Femur (tissue), 1 donor: ENCODE measurements at regions not wholly inside any gene's neighbourhood (a gene's known extent, or its start where the extent isn't known, plus 50 kb on each side); places are given as distances from the start of the nearest gene placed in this dataset.
A peak's percentile ranks its signal among the peaks of the same experiment; 100 is the strongest.
"Not testable (repeated sequence)": the region's sequence is repeated elsewhere in the genome, so short reads cannot be mapped to it uniquely, and the experiment has no call there.

ENCODE experiments used
- DNase-seq: peaks from one replicate; pipeline ENCODE4 v3.0.0-alpha.2; 2017

DNA sequence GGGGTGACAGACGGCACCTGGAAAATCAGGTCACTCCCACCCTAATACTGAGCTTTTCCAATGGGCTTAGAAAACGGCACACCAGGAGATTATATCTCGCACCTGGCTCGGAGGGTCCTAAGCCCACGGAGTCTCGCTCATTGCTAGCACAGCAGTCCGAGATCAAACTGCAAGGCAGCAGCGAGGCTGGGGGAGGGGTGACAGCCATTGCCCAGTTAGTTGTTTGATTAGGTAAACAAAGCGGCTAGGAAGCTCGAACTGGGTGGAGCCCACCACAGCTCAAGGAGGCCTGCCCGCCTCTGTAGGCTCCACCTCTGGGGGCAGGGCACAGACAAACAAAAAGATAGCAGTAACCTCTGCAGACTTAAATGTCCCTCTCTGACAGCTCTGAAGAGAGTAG, 260.9 kb downstream of the BLID start:
- not testable (repeated sequence) for DNase-seq

DNA sequence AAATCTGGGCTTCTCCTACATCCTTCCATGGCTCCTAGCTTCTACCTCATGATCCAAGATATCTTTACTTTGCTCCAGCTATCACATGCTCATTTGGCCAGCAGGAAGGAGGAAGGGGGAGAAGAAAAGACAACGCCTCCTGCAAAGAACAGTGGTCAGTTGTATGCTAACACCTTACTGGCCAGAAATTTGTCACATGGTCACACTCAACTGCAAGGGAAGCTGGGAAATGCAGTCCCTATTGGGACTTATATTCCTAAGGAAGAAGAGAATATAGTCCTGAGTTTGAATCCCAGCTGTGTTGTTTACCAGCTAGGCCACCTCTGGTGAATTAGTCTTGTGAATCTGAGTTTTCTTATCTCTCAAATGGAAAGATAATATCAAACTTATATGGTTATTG, 272.0 kb downstream of the BLID start:
- no peak for DNase-seq

DNA sequence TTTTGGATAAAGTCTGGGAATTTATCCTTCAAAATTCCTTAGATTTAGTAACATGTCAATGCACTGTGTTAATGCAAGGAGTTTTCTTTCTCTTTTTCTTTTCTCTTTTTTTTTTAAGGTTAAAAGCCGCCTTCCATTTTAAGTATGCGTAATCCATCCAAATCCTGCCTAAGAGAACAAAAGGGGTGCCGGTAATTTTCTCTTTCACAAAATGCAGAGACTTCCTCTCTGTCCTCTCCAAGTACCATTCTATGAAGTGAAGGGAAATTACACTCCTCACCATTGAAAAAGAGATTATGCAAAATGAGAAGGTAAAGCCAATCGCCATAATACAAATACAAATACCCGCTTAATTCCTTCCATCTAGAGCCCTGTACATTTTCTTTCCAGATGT, 273.8 kb downstream of the BLID start:
- no peak for DNase-seq

DNA sequence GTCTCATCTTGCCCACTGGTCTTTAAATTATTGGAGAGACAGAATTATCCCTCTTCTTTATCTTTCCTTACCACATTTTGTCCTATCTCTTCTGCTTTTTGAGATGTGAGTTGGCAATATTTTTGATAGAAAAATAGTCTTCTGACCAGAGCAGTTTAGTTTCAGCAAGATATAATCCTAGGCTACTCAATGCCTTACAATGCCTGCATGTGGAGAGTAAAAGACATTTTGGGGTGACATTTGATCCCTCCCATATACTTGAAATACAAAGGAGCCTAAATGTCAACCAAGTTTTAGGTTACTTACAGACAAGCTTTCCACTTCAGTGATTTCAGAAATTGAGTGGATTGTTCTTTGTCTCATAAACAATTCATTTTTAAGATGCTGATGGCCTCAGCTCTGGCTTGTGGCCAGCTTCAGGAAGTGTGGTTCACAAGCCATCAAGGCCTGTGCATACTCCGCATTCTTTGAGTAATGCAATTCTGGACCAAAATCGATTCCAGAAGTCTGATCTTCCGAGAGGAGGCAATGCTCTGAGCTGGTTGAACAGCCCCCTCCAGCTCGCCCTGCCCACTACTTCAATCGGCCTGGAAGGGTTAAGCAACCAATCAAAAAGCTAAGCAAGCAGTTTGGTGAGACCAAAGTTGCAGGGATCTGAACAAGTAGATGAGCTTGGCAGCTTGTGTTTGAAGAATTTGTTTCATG, 274.4 kb downstream of the BLID start:
- DNase-seq, result peak; percentile 26

DNA sequence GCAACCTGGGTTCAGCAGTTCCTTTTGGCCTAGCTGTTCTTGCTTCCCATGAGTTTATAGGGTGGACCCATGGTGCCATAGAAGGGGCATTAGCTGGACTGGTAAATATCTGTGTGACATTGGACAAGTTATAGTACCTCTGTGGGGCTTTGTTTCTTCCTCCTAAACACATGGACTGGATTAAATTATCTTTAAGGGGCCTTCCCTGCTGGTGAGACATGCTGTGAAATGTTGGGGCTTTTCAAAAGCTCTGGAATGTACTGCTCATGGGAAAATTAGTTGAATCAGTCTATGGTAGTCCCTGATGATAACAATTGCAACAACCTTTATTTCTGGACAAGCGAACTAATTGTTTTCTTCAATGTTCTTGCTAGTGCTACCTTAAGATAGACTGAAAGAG, 276.2 kb downstream of the BLID start:
- DNase-seq, result no peak

DNA sequence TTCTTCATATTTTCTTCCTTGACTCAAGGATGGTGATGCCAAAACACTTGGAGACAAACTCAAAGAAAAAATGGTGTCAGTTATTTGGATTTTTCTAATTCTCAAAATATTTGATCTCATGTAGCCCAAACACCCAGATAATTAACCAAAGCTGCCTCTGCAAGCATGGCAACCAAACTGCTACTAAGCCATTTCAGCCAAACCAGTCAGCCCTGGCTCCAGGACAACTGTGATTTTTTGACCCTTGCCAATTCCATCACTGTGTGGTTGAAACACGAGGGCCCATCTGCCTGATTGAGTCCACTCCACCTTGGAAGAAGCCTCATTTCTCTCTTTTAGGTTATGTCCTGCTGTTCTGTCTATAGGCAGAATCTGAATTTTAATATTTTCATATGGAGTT, 277.4 kb downstream of the BLID start:
- DNase-seq, result no peak

DNA sequence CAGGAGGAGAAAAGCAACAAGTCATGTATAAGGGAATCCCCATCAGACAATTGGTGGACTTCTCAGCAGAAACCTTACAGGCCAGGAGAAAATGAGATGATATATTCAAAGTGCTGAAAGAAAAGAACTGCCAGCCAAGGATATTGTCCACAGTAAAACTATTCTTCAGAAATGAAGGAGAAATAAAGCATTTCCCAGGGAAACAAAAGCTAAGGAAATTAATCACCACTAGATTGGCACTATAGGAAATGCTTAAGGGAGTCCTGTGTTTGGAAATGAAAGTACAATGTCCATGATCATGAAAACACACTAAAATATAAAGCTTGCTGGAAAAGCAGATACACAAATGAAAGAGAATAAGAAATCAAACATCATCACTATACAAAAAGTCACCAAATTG, 282.0 kb downstream of the BLID start:
- no peak for DNase-seq

DNA sequence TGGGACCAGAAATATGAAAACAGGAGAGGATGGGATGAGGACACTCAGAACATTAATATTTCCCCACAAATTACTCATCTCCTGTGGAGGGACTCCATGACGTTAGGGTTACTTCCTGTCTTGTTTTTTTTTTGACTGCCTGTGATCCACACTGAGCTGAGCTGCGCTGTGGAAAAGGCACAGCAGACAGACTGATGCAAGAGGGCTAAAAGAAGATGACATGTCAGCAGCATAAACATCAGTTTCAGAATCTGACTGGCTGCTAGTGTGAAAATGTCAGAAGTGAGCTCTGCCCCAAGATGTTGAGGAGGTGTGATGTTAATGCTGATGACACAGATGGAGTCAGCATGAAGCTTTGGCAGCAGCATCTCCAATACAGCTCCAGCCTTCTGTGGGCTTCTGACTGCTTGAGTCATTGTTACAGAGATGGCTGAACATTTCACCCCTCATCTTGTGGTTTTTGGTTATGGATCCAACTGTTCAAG, 286.8 kb downstream of the BLID start:
- DNase-seq, result peak; percentile 39

DNA sequence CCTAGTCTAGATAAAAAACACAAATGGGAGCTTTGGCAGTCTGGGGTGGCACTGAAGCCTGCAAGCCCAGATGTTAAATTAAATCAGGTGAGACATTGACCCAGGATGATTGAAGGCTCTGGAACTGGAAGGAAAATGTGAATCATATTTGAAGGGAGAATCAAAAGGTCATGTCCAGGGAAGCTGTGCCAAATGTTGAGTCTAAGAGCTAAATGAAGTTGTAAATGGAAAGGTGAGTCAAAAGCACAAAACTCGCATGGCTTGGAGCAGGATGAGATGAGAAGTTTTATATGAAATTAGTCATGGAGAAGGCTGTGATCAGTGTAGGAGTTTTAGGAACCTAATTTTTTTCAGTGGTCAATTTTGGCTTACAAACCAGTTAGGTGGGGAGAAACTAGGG, 301.1 kb downstream of the BLID start:
- DNase-seq, result no peak

DNA sequence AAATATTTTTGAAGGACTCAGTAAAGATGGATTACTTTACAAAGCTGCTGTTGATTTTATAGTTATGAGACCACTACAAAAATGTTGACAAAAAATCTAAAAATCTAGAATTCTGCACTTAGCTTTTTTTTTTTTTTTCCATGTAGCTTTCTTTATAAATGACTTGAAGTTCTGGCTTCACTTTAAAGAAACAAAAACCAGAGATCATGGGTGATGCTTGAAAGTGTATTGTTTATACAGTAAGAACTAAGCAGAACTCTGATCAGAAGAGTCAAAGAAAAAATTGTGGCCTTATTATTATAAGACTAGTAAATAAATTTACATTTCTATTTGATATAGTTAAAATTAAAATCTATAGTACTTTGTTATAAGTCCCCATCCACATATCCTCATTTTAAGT, 301.7 kb downstream of the BLID start:
- no peak for DNase-seq

DNA sequence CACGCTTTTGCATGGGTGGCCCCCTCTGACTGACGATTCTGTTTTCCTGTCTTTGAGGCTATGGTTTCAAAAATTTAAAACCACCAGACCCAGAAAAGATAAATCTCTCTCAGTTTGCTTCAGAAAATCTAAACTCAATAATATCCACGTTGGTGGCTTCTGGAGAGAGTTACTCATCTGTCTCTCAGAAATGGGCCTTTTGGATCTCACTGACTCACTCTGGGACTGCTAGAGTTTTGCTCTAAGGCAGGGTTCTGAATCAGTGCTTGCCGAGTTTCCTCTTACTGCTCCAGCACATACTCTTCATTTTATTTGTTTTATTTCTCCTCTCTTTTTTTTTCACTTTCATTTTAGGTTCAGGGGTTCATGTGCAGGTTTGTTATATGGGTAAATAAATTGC, 305.7 kb downstream of the BLID start:
- no peak for DNase-seq

DNA sequence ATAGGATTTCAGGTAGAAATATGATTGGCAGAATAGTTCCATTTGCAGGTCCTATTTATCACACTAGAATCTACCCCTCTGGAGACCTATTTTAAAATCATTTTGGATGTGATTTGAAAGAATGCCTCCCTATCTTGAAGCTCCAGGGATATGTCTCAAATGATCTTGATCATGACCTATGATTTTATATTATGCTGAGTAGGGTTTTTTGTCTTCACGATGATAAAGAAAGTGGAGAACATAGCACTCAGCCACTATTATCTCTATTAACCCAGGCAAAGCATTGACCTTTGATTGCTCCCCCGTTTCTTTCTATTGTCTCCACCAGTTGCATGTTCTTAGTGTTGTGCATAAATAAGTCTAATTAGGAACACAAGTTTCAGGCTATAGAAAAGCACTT, 307.9 kb downstream of the BLID start:
- DNase-seq, result no peak

DNA sequence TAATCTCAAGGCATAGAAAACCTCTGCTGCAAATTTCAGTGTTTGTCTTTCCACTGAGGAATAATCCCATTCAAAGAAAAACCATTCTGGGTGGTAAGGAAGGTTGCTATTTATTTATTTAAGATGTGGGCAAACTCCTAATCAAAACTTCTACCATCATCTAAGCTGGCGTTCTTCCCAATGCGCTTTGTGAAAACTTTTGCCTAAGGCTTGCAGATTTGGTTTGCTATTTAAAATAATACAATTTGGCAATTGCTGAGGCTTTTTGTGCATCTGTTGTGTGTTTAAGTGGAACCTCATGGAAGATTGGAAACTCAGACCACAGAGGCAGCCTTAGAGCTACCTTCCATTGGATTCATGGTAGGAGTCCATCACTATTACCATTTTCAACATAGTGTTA, 309.0 kb downstream of the BLID start:
- no peak for DNase-seq

DNA sequence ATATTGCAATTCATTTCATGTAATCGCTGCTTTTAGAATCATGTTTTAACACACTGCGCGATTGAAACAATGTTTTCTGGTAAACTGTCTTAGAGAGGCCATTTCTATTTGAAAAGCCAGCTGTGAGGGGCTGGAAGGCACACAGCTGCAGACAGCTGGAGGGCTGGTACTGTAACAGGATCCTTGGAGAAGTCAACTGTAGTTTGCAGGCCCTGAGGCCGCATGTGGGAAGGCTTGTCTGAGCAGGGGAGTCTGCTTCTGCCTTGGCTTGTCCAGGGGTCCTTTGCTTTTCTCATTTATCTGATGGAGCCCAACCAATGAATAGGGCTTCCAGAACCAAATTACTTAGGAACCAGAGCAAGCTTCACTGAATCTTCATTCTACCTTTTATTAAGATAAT, 313.5 kb downstream of the BLID start:
- peak; percentile 86 for DNase-seq

DNA sequence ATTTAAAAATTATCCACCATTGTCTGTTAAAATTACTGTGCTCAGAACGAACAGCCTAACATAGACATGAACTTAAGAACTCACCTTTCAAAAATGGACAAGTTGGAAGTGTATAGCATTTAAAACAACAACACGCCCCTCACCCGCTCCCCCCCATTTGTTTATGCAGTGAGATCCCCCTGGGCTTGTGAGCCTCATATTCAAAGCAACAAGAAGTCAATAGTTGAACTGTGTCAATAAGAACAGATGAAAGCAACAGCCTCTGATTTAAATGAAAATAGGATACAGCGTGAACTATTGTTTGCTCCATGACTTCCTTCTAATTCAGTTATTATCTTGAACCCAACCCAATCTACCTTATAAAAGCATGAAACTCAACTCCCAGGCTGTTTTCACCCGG, 314.2 kb downstream of the BLID start:
- DNase-seq, result no peak

DNA sequence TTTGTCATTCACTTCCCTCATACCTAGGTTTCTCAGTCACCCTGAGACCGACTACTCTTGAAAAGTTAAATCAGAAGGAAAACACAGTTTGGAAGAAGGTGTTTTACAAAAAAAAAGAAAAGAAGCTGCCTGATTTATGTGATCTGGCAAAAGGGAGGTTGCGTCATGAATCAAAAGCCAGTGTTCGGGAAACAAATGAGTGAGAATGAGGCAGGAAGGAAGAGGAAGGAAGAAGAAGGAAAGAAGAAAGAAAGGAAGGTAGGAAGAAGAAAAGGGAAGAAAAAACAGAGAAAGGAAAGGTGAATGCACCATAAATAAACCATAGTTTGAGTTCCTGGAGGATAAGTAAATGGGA, 314.6 kb downstream of the BLID start:
- DNase-seq, result no peak

DNA sequence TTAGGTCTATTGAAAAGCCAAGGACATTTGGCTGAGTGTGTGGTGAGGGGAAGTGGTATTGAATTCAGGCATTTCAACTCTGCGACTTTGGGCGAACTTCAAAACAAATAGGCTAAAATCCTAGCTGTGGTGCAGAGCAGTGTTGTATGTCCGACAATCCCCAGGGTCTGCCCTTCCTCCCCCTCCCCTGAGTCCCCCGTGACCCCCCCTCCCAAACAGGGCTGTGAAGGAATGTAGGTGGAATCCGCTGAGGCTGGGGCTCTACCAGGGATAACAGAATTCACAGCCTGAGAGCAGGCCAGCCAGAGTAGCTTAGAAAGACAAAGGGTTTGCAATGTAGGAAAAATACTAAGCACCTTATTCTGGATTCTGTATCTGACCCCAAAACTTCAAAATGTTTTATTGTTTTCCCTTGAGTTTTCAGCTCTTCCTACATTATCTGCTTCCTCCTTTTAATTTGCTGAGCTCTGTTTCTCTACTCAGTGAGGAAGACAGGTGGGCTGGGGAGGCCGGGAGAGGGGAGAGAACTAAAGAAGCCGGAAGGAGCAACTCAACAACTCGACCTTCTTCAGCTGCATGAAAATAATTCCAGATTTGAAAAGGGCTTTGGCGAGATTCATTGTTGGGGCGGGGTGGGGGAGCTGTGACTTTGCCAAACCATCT, 315.2 kb downstream of the BLID start:
- DNase-seq, result peak; percentile 78

DNA sequence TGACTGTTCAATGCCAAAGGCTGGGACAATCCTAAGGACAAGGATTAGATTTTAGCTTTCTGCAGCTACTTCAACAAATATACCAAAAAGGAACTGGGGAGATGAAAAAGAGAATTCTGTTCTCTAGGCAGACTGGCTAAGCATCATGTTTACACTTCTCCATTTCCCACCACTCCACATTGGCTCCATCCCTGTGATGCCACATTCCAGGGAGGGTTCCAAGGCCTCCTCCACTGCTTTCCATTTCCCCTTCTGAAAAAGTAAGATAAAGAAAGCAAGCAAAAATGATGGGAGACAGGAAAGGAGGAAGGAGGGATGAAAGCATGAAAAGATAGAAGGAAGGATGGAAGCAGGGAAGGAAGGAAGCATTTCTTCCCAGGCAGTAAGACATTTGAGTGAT, 315.8 kb downstream of the BLID start:
- no peak for DNase-seq

DNA sequence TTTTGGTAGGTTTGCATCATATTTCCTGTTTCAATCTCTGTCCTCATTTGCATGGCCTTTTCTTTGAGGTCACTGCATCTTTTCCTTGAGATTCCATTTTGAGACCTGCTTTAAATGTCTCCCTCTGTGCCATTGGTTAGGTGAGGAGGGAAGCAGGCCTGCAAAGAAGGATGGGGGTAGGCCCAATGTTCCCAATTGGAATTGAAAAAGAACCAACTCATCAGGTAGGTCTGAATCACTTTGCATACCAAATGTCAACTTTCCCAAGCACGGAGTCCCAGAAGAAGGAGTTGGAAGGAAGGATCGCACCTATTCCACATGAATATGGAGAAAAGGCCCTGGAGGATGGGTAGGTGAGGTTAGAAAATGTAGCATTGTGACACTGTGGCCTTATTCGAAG, 318.5 kb downstream of the BLID start:
- no peak for DNase-seq

DNA sequence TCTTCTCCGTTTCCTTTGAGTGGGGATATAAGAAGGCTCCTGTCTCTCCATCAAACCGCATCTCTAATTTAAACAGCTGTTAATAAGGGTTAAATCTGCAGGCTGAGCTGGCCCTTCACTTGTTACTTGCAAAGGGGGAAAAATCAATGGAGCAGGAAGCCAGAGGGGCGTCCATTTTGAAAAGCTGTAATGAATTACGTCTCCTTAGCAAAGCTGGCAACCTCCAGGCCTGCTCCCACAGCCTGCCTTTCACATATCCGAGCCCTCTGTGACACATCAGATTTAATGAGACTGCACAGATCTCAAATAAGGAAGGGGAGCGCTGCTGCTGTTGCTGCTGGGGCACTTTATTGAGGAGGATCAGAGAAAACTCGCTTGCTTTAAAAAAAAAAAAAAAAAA, 320.8 kb downstream of the BLID start:
- DNase-seq, result no peak

DNA sequence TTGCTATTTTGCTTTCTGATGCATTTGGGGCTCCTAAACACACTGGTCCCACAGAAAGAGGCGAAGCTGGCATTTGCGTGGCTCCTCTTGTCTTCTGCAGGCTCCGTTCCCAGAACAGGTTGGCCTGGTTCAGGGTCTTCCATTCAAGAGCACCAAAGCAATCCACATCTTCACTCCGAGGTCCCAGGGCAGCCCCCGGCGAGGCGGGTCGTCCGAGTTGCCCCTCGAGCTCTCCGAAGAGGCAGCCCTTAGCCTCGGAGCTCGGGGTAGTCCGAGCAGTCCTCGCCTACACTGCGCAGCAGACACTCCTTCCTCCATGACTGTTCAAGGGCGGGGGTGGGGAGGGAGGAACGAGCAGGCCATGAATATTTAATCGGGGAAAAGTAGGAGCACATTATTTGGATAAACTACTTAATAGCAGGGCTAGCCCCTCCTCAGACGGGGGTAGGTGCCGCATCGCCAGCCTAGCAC, 321.3 kb downstream of the BLID start:
- no peak for DNase-seq

DNA sequence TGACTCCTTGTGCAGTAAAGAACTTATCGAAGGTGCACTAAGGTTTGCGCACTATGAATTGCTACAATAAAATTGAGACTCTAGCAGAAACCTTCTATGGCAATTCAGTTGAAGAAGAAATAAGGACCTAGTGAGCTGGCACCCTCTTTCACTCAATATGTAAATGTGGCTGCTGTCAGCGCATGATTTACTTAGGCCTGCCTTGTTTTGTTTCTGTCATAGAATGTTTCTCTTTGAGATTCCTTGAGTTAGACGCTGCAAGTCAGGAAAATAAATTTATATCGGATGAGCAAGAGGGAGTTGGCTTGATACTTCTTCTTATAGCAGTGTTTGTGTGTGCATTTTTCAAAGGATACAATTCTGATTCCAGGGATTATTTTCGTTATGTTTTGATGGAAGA, 322.1 kb downstream of the BLID start:
- DNase-seq, result no peak

DNA sequence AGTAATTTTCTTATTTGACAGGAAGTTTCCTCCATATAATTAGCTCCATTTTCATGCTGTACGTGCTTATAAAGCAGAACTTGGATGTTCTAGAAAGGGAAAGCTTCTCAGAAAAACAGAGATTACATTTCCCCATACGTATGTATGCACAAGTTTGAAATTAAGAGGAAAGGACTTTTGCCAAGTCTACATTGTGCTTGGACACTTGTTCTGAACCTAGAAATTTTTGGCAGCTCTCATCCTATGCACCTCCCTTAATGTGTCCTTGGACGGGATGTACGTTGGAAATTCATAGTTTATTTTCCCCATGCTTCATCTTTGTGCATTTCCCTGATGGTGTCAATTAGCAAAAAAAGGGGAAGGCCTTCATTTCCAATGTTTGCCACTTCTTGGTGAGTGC, 322.7 kb downstream of the BLID start:
- DNase-seq, result peak; percentile 35

DNA sequence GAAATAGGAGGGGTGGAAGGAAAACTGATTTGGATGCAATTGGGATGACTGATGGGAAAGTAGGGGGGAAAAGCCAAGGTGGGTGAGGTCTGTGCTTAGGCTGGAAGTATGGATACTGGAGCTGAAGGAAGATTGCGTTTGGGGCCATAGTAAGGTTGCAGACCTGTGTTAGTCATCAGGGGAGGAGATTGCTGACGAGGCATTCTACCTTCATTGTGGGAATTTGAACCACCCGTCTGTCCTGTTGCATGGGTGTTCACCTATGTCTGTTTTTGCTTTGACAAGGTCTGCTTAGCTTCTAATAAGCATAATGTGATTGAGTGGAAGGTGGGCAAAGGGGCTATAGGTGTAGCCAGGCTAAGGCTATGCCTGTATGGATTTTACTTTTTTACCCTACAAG, 323.8 kb downstream of the BLID start:
- DNase-seq, result no peak

DNA sequence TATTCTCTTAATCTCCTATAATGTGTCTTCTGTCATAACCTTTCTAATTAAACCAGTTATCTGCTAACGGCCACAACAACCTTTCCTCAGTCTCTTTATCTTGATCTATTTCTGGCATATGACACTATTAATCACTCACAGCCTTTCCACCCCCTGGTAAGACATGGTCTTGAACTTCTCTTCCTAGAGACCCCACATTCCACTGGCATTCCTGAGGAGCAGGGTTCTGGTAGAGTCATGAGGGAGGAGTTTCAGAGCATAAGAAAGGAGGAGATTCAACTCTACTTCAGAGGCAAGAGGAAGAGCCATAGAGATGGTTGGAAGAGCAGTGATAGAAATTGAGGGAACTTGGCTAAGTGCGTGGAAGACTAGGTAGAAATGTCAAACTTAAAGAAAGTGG, 325.6 kb downstream of the BLID start:
- DNase-seq, result no peak
